Glutamatergic neuron (in vitro differentiated cells): ENCODE measurements at regions not wholly inside any gene's neighbourhood (a gene's known extent, or its start where the extent isn't known, plus 50 kb on each side); places are given as distances from the start of the nearest gene placed in this dataset.

ENCODE experiments used
- DNase-seq: peaks from one replicate; pipeline ENCODE4 v3.0.0; 2022
- H3K27ac Mint-ChIP-seq: one replicate; pipeline ENCODE4 v1.8.0; 2020; ENCODE audit warnings: mild to moderate bottlenecking, mixed read lengths, inconsistent platforms; ENCODE audit not compliant: unreplicated experiment
- H3K27me3 Mint-ChIP-seq: one replicate; pipeline ENCODE4 v1.8.0; 2020; ENCODE audit warnings: mild to moderate bottlenecking, moderate library complexity, mixed read lengths, inconsistent platforms; ENCODE audit not compliant: unreplicated experiment
- H3K36me3 Mint-ChIP-seq: one replicate; pipeline ENCODE4 v1.8.0; 2020; ENCODE audit warnings: mild to moderate bottlenecking, mixed read lengths, inconsistent platforms; ENCODE audit not compliant: unreplicated experiment
- H3K4me1 Mint-ChIP-seq: one replicate; pipeline ENCODE4 v1.8.0; 2020; ENCODE audit warnings: mild to moderate bottlenecking, low read depth, mixed read lengths, inconsistent platforms; ENCODE audit not compliant: unreplicated experiment
- H3K4me3 Mint-ChIP-seq: one replicate; pipeline ENCODE4 v1.8.0; 2020; ENCODE audit warnings: mild to moderate bottlenecking, mixed read lengths, inconsistent platforms; ENCODE audit not compliant: unreplicated experiment
- H3K9me3 Mint-ChIP-seq: one replicate; pipeline ENCODE4 v1.8.0; 2020; ENCODE audit warnings: mild to moderate bottlenecking, moderate library complexity, mixed read lengths, inconsistent platforms; ENCODE audit not compliant: unreplicated experiment
- CTCF ChIP-seq: fragments of 200-600 bp; sonication (generic); IDR thresholded peaks from one replicate; pipeline ENCODE4 v1.5.0; 2021; ENCODE audit not compliant: partially characterized antibody, unreplicated experiment

- no peak overlapping the region for H3K4me3 Mint-ChIP-seq
- H3K36me3 Mint-ChIP-seq = no peaks in the 10 kb centered on the region
- H3K27me3 Mint-ChIP-seq = peaks cover 6% of the 10 kb centered on the region
- H3K4me1 Mint-ChIP-seq = no peaks in the 10 kb centered on the region
- H3K27ac Mint-ChIP-seq = no peak overlapping the region
- DNase-seq = no peak
- no peak for TF ChIP-seq CTCF
- peaks cover 2% of the 10 kb centered on the region for H3K9me3 Mint-ChIP-seq
Observed at GRCh38 chr15:98405013-98405412, 243.3 kb upstream of the IGF1R start.

GRCh38 chr15:98408231-98408630 lies 240.1 kb upstream of the IGF1R start:
- Mint-ChIP-seq H3K4me1 (no peaks in the 10 kb centered on the region), H3K4me3 (no peak overlapping the region), H3K36me3 (no peaks in the 10 kb centered on the region), H3K27ac (no peak overlapping the region), H3K9me3 (peaks cover 2% of the 10 kb centered on the region), H3K27me3 (peaks cover 11% of the 10 kb centered on the region)
- DNase-seq = no peak
- TF ChIP-seq CTCF = no peak

GRCh38 chr15:98410328-98410727 lies 238.0 kb upstream of the IGF1R start:
- Mint-ChIP-seq H3K4me3 (no peak overlapping the region), H3K9me3 (peaks cover 2% of the 10 kb centered on the region)

GRCh38 chr15:98412852-98413251 lies 235.5 kb upstream of the IGF1R start:
- no peak for DNase-seq
- Mint-ChIP-seq H3K4me3 (no peak overlapping the region), H3K9me3 (no peaks in the 10 kb centered on the region), H3K27me3 (peaks cover 10% of the 10 kb centered on the region), H3K27ac (no peak overlapping the region), H3K4me1 (no peaks in the 10 kb centered on the region), H3K36me3 (no peaks in the 10 kb centered on the region)
- TF ChIP-seq CTCF = no peak

More at GRCh38 chr15:98410328-98410727, 238.0 kb upstream of the IGF1R start:
- Mint-ChIP-seq H3K36me3 (no peaks in the 10 kb centered on the region), H3K27me3 (peaks cover 13% of the 10 kb centered on the region), H3K27ac (no peak overlapping the region), H3K4me1 (no peaks in the 10 kb centered on the region)
- TF ChIP-seq CTCF = no peak
- DNase-seq = no peak

GRCh38 chr15:98413933-98414546 lies 234.3 kb upstream of the IGF1R start:
- no peak overlapping the region for H3K4me3 Mint-ChIP-seq
- TF ChIP-seq CTCF = no peak
- H3K27ac Mint-ChIP-seq = no peak overlapping the region
- DNase-seq = no peak
- peaks cover 10% of the 10 kb centered on the region for H3K27me3 Mint-ChIP-seq
- H3K9me3 Mint-ChIP-seq = no peaks in the 10 kb centered on the region
- no peaks in the 10 kb centered on the region for H3K4me1 Mint-ChIP-seq
- H3K36me3 Mint-ChIP-seq = no peaks in the 10 kb centered on the region
